ENCODE measurements at regions not wholly inside any gene's neighbourhood (a gene's known extent, or its start where the extent isn't known, plus 50 kb on each side); places are given as distances from the start of the nearest gene placed in this dataset.

GRCh38 chr11:76287227-76287626, 80.9 kb upstream of the WNT11 start:
- TF ChIP-seq CTCF (IDR thresholded peaks at IDR 0.05 in 8 of 11, conservative IDR thresholded peaks at IDR 0.05 in 3 of 11) = no peak
- no peak for TF ChIP-seq POLR2A (IDR thresholded peaks at IDR 0.05)
- no peak for TF ChIP-seq POLR2AphosphoS5 (IDR thresholded peaks at IDR 0.05)
